ENCODE measurements at regions not wholly inside any gene's neighbourhood (a gene's known extent, or its start where the extent isn't known, plus 50 kb on each side); places are given as distances from the start of the nearest gene placed in this dataset.

- no peak overlapping the region for H3K9ac ChIP-seq (ENCODE audit: low read depth, low read length)
- no peaks in the 10 kb centered on the region for H3K27me3 ChIP-seq (ENCODE audit: insufficient read depth, low read length, poor library complexity)
- no peak for ATAC-seq (ENCODE audit: insufficient read depth, low read depth)
- H3K79me2 ChIP-seq (ENCODE audit: insufficient read depth, low read length) = no peaks in the 10 kb centered on the region
- H4K20me1 ChIP-seq (ENCODE audit: insufficient read depth, low read length) = no peaks in the 10 kb centered on the region
- H3K4me3 ChIP-seq (ENCODE audit: low read depth in 1 of 2, low read length in 2 of 2) = no peak overlapping the region
- no peaks in the 10 kb centered on the region for H3K9me3 ChIP-seq (ENCODE audit: insufficient read depth, low read length, severe bottlenecking)
- H3K4me1 ChIP-seq (ENCODE audit: insufficient read depth, low read length) = no peaks in the 10 kb centered on the region
- TF ChIP-seq, protein P1, sequence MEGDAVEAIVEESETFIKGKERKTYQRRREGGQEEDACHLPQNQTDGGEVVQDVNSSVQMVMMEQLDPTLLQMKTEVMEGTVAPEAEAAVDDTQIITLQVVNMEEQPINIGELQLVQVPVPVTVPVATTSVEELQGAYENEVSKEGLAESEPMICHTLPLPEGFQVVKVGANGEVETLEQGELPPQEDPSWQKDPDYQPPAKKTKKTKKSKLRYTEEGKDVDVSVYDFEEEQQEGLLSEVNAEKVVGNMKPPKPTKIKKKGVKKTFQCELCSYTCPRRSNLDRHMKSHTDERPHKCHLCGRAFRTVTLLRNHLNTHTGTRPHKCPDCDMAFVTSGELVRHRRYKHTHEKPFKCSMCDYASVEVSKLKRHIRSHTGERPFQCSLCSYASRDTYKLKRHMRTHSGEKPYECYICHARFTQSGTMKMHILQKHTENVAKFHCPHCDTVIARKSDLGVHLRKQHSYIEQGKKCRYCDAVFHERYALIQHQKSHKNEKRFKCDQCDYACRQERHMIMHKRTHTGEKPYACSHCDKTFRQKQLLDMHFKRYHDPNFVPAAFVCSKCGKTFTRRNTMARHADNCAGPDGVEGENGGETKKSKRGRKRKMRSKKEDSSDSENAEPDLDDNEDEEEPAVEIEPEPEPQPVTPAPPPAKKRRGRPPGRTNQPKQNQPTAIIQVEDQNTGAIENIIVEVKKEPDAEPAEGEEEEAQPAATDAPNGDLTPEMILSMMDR (IDR thresholded peaks at IDR 0.05; ENCODE audit: borderline replicate concordance, extremely low read depth, low read length, poor library complexity, severe bottlenecking) = no peak
- no peak for TF ChIP-seq EZH2 (IDR thresholded peaks at IDR 0.05; ENCODE audit: borderline replicate concordance, low read depth, low read length, severe bottlenecking)
- H3K36me3 ChIP-seq (ENCODE audit: insufficient read depth, low read length) = no peaks in the 10 kb centered on the region
- H2AFZ ChIP-seq (ENCODE audit: low read depth, low read length) = no peak overlapping the region
- DNase-seq = no peak
- no peak overlapping the region for H3K27ac ChIP-seq (ENCODE audit: low read length)
- no peak overlapping the region for H3K4me2 ChIP-seq (ENCODE audit: insufficient read depth, low read length)
Measured at GRCh38 chr4:127545271-127545670, 87.5 kb upstream of the INTU start.

GRCh38 chr4:127548990-127549925, 83.5 kb upstream of the INTU start:
- Histone ChIP-seq H3K9ac (ENCODE audit: low read depth, low read length) (no peak overlapping the region), H3K4me2 (ENCODE audit: insufficient read depth, low read length) (no peak overlapping the region), H3K27me3 (ENCODE audit: insufficient read depth, low read length, poor library complexity) (no peaks in the 10 kb centered on the region), H3K79me2 (ENCODE audit: insufficient read depth, low read length) (no peaks in the 10 kb centered on the region), H3K9me3 (ENCODE audit: insufficient read depth, low read length, severe bottlenecking) (peaks cover 8% of the 10 kb centered on the region), H3K4me1 (ENCODE audit: insufficient read depth, low read length) (no peaks in the 10 kb centered on the region), H3K4me3 (ENCODE audit: low read depth in 1 of 2, low read length in 2 of 2) (no peak overlapping the region), H3K36me3 (ENCODE audit: insufficient read depth, low read length) (no peaks in the 10 kb centered on the region), H2AFZ (ENCODE audit: low read depth, low read length) (no peak overlapping the region), H4K20me1 (ENCODE audit: insufficient read depth, low read length) (no peaks in the 10 kb centered on the region), H3K27ac (ENCODE audit: low read length) (no peak overlapping the region)
- ATAC-seq (ENCODE audit: insufficient read depth, low read depth) (no peak), DNase-seq (no peak)
- TF ChIP-seq, protein P1 (IDR thresholded peaks at IDR 0.05; ENCODE audit: borderline replicate concordance, extremely low read depth, low read length, poor library complexity, severe bottlenecking) = no peak
- no peak for TF ChIP-seq EZH2 (IDR thresholded peaks at IDR 0.05; ENCODE audit: borderline replicate concordance, low read depth, low read length, severe bottlenecking)

DNA sequence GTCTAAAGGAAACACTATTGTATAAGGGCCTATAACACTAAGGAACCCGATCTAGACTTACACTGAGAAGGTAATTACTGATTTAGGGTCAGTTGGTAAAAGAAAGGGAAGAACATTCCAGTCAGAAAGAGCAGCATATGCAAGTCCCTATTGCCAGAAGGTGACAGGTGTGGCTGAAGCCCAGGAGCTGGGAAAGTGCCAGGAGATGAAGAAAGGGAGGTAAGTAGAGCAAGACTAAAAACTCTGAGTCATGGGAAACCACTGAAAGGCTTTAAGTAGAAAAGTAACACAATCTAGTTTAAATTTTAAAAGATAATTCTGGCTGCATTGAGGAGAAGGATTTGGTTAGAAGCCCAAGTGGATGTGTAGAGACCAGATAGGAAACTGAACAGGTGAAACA, 77.7 kb upstream of the INTU start:
- H3K4me3 ChIP-seq (ENCODE audit: low read depth in 1 of 2, low read length in 2 of 2) = no peak overlapping the region
- H3K27me3 ChIP-seq (ENCODE audit: insufficient read depth, low read length, poor library complexity) = no peaks in the 10 kb centered on the region
- H3K79me2 ChIP-seq (ENCODE audit: insufficient read depth, low read length) = no peaks in the 10 kb centered on the region
- H3K9me3 ChIP-seq (ENCODE audit: insufficient read depth, low read length, severe bottlenecking) = peaks cover 8% of the 10 kb centered on the region
- DNase-seq = no peak
- H3K4me1 ChIP-seq (ENCODE audit: insufficient read depth, low read length) = no peaks in the 10 kb centered on the region
- no peak overlapping the region for H2AFZ ChIP-seq (ENCODE audit: low read depth, low read length)
- H3K36me3 ChIP-seq (ENCODE audit: insufficient read depth, low read length) = no peaks in the 10 kb centered on the region
- H3K27ac ChIP-seq (ENCODE audit: low read length) = no peak overlapping the region
- H3K4me2 ChIP-seq (ENCODE audit: insufficient read depth, low read length) = no peak overlapping the region
- TF ChIP-seq EZH2 (IDR thresholded peaks at IDR 0.05; ENCODE audit: borderline replicate concordance, low read depth, low read length, severe bottlenecking) = no peak
- TF ChIP-seq, protein P1 (IDR thresholded peaks at IDR 0.05; ENCODE audit: borderline replicate concordance, extremely low read depth, low read length, poor library complexity, severe bottlenecking) = no peak
- no peaks in the 10 kb centered on the region for H4K20me1 ChIP-seq (ENCODE audit: insufficient read depth, low read length)
- no peak for ATAC-seq (ENCODE audit: insufficient read depth, low read depth)
- no peak overlapping the region for H3K9ac ChIP-seq (ENCODE audit: low read depth, low read length)
